Stimulated activated naive B cell treated with anti-CD40 and anti-IgM and Interleukin-4, amounts not matched to agents 10 μg/mL and 1 μg/mL and 100 μg/mL, for 72 hours (primary cell): ENCODE measurements at regions not wholly inside any gene's neighbourhood (a gene's known extent, or its start where the extent isn't known, plus 50 kb on each side); places are given as distances from the start of the nearest gene placed in this dataset.

Source experiments
- ATAC-seq, 2 donors: fragments of 150-1000 bp; cut with Tn5 transposase; replicated peaks; 2 replicates each; pipeline ENCODE4 v1.10.0; 2021; ENCODE audit warnings: moderate library complexity in 1 of 2
- DNase-seq: peaks from one replicate; pipeline ENCODE4 v3.0.0; 2021
- H3K27ac Mint-ChIP-seq: one replicate; pipeline ENCODE4 v1.8.0; 2022; ENCODE audit warnings: mild to moderate bottlenecking, mixed read lengths
- H3K27me3 Mint-ChIP-seq, 2 donors: one replicate each; pipeline ENCODE4 v1.8.0; 2022; ENCODE audit warnings: mixed read lengths in 2 of 2
- H3K36me3 Mint-ChIP-seq, 2 donors: one replicate each; pipeline ENCODE4 v1.8.0; 2022; ENCODE audit warnings: mixed read lengths in 2 of 2, mild to moderate bottlenecking in 1 of 2
- H3K4me1 Mint-ChIP-seq, 2 donors: one replicate each; pipeline ENCODE4 v1.8.0; 2022; ENCODE audit warnings: mixed read lengths in 2 of 2, mild to moderate bottlenecking in 1 of 2
- H3K4me3 Mint-ChIP-seq, 2 donors: one replicate each; pipeline ENCODE4 v1.8.0; 2022; ENCODE audit warnings: mild to moderate bottlenecking in 2 of 2, mixed read lengths in 2 of 2, moderate library complexity in 1 of 2
- H3K9me3 Mint-ChIP-seq, 2 donors: one replicate each; pipeline ENCODE4 v1.8.0; 2022; ENCODE audit warnings: mixed read lengths in 2 of 2, mild to moderate bottlenecking in 1 of 2

DNA sequence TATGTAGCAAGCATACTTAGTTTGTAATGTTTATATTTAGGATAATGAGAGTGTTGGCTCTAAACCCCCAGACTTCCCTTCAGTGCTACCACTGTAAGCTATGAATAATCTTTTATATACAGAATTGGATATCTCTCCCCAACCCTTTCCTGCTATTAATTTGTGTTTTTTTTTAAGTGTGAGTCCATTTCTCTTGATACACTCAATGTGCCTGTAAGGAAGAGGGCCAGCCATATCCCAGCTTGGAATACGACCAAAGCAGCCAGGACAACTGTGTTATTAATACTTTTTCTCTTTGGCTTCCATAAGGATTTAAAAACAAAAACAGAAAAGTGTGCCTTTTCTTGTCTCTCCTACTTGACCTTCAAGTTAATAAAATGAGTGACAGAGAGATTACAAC, 116.7 kb downstream of the SNAPC1 start:
- no peak overlapping the region for H3K27ac Mint-ChIP-seq
- no peak for ATAC-seq
- H3K36me3 Mint-ChIP-seq = no peaks in the 10 kb centered on the region
- DNase-seq = no peak
- no peak overlapping the region for H3K4me3 Mint-ChIP-seq
- H3K9me3 Mint-ChIP-seq = peaks cover 0 to 6% of the 10 kb centered on the region in 2 donors
- H3K4me1 Mint-ChIP-seq = peaks cover 6 to 8% of the 10 kb centered on the region in 2 donors
- peaks cover 19 to 21% of the 10 kb centered on the region in 2 donors for H3K27me3 Mint-ChIP-seq

DNA sequence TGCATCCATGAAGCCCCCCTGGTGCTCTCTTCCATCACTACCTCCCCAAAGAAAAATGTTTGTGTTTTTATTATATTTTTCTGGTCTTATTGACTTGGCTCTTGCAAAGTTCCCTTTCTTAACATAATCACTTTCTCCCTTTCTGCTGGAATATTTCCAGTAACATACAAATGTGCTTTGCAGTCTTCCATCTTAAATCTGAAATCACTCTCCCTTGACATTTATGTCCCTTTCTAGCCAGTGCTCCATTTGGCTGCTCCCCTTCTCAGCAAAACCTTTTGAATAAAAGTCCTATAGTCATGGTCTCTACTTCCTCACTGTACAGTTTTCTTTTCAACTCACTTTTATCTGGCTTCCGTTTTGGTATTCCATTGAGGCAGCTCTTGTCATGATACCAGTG, 118.8 kb downstream of the SNAPC1 start:
- ATAC-seq = no peak
- DNase-seq = no peak
- H3K27ac Mint-ChIP-seq = no peak overlapping the region
- H3K36me3 Mint-ChIP-seq = no peaks in the 10 kb centered on the region
- peaks cover 13 to 17% of the 10 kb centered on the region in 2 donors for H3K27me3 Mint-ChIP-seq
- no peak overlapping the region for H3K4me3 Mint-ChIP-seq
- H3K9me3 Mint-ChIP-seq = peaks cover 0 to 6% of the 10 kb centered on the region in 2 donors
- peaks cover 15 to 27% of the 10 kb centered on the region in 2 donors for H3K4me1 Mint-ChIP-seq

DNA sequence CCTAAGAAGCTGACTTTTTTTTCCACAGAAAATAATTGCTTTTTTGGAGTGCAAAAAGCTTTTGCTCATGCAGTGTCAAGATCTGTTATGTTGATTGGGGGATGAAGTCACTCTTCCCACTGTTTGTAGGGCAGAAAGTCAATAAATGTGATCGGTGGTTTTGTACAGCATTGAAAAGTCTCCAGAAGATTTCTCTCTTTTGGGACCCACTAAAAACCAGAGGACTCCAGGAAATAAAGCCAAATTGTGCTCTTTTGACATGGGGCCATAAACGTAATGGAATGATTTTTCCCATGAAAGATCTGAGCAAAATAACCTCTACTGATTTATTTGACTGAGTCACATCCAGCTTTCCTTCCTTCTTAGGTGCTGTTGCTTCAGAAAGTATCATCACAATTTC, 122.5 kb downstream of the SNAPC1 start:
- no peak for ATAC-seq
- Mint-ChIP-seq H3K4me3 (no peak overlapping the region), H3K4me1 (peaks cover 31 to 63% of the 10 kb centered on the region in 2 donors), H3K27me3 (peaks cover 0 to 4% of the 10 kb centered on the region in 2 donors), H3K9me3 (peaks cover 0 to 6% of the 10 kb centered on the region in 2 donors), H3K36me3 (no peaks in the 10 kb centered on the region), H3K27ac (no peak overlapping the region)
- no peak for DNase-seq

DNA sequence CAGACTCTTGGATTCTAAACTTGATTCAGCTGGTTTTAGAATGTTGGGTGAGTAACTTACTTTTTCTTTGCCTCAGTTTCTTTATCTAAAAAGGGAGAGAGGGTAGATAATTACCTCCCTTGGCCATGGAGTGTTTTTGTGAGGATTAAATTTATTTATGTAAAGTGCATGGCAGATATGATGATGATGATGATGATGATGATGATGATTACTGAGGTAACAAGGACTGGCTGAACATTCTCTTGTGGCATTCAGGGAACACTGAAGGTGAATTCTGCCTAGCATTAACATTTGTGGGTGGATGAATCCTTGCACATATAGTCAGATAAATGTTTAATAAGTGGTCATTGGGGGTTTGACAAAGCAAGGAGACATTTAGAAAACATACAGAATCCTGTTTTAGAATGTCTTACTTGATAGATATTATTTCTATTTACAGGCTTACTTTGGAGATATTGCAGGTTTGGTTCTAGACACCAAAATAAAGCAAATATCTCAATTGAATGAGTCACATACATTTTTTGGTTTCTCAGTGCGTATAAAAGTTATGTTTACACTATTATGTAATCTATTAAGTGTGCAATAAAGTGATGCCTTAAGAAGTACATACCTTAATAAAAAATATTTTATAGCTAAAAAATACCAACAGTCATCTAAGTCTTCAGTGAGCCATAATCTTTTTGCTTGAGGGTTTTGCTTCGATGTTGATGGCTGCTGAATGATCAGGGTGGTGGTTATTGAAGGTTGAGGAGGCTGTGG, 123.2 kb downstream of the SNAPC1 start:
- no peak for ATAC-seq
- H3K27ac Mint-ChIP-seq = no peak overlapping the region
- H3K4me1 Mint-ChIP-seq = peaks cover 36 to 69% of the 10 kb centered on the region in 2 donors

DNA sequence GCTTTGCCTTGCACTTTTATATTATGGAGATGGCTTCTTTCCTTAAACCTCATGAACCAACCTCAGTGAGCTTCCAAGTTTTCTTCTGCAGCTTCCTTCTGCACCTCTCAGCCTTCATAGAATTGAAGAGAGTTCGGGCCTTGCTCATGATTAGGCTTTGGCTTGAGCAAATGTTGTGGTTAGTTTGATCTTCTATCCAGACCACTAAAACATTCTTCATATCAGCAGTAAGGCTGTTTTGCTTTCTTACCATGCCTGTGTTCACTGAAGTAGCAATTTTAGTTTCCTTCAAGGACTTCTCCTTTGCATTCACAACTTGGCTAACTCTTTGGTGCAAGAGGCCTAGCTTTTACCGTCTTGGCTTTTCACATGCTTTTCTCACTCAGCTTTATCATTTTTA, 125.4 kb downstream of the SNAPC1 start:
- DNase-seq = no peak
- Mint-ChIP-seq H3K27me3 (no peaks in the 10 kb centered on the region), H3K9me3 (peaks cover 0 to 6% of the 10 kb centered on the region in 2 donors), H3K4me3 (no peak overlapping the region), H3K27ac (no peak overlapping the region), H3K4me1 (peaks cover 44 to 78% of the 10 kb centered on the region in 2 donors), H3K36me3 (no peaks in the 10 kb centered on the region)
- ATAC-seq = no peak

More for the DNA sequence above, 123.2 kb downstream of the SNAPC1 start:
- Mint-ChIP-seq H3K27me3 (no peaks in the 10 kb centered on the region), H3K36me3 (no peaks in the 10 kb centered on the region), H3K4me3 (no peak overlapping the region), H3K9me3 (peaks cover 0 to 6% of the 10 kb centered on the region in 2 donors)
- DNase-seq = no peak

DNA sequence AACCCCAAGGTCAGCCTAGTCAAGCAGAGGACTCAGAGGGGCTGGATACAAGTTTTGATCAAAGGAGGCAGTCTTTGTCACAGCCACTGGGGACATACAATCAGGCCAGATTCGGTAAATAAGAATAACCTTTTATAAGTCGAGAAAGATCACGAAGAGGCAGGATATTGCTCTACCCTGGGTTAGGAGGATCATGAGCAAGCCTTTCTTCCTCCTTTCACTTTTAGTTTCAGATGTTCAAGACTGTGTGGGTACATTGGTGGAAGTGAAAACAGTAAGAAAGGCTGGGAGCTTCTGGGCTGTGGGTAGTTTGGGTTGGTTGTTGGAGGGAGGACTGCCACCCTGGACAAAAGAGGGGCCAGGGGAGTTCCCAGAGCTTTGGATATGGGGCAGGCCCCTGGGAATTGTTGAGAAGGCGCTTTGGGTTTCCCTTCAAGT, 127.7 kb downstream of the SNAPC1 start:
- H3K4me3 Mint-ChIP-seq = peak overlapping the region; percentile 15 to 71
- no peaks in the 10 kb centered on the region for H3K9me3 Mint-ChIP-seq

DNA sequence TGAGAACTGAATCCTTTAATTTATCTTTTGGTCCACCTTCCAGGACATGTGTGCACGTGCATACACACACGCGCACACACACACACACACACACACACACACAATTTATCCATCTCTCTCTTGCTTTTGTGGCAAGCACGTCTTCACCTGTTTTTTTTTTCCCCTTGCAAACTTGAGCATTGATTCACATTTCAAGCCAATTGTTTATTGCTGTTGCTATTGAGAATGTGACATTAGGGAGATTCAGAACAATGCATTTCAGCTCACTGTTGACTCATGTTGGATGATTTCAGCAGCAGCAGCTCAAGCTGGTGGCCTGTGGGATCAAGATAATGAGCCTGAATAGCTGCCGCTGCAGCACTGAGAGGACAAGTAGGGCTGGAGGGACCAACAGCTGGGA, 128.9 kb downstream of the SNAPC1 start:
- Mint-ChIP-seq H3K4me3 (no peak overlapping the region), H3K27ac (no peak overlapping the region), H3K4me1 (peaks cover 31 to 50% of the 10 kb centered on the region in 2 donors), H3K27me3 (no peaks in the 10 kb centered on the region), H3K36me3 (no peaks in the 10 kb centered on the region), H3K9me3 (no peaks in the 10 kb centered on the region)
- DNase-seq = no peak
- no peak for ATAC-seq

More for the DNA sequence above, 127.7 kb downstream of the SNAPC1 start:
- peak overlapping the region; percentile 88 for H3K27ac Mint-ChIP-seq
- peaks cover 35 to 61% of the 10 kb centered on the region in 2 donors for H3K4me1 Mint-ChIP-seq
- no peaks in the 10 kb centered on the region for H3K27me3 Mint-ChIP-seq
- no peaks in the 10 kb centered on the region for H3K36me3 Mint-ChIP-seq
- ATAC-seq = peak; percentile 98 to 99
- peak; percentile 43 for DNase-seq

DNA sequence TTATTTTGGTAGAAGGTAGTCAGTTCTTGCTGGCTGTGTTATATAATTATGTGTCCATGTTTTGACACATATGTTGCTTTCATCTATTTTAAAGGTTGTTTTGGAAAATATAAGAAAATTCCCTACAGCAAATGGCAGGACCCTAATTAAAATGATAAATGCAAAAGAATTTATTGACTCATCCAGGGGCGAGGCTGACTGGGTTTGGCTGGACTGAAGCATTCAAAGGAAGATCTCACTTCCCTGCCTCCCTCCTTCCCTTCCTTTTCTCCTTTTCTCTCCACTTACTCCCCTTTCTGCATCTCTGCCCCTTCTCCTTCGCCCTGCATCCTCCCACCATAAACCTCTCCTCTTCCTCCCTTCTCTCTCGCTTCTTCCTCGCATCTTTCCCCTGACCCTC, 129.6 kb downstream of the SNAPC1 start:
- no peaks in the 10 kb centered on the region for H3K36me3 Mint-ChIP-seq
- no peak overlapping the region for H3K27ac Mint-ChIP-seq
- no peaks in the 10 kb centered on the region for H3K9me3 Mint-ChIP-seq
- ATAC-seq (no peak), DNase-seq (no peak)
- peaks cover 28 to 44% of the 10 kb centered on the region in 2 donors for H3K4me1 Mint-ChIP-seq
- H3K27me3 Mint-ChIP-seq = no peaks in the 10 kb centered on the region
- no peak overlapping the region for H3K4me3 Mint-ChIP-seq

DNA sequence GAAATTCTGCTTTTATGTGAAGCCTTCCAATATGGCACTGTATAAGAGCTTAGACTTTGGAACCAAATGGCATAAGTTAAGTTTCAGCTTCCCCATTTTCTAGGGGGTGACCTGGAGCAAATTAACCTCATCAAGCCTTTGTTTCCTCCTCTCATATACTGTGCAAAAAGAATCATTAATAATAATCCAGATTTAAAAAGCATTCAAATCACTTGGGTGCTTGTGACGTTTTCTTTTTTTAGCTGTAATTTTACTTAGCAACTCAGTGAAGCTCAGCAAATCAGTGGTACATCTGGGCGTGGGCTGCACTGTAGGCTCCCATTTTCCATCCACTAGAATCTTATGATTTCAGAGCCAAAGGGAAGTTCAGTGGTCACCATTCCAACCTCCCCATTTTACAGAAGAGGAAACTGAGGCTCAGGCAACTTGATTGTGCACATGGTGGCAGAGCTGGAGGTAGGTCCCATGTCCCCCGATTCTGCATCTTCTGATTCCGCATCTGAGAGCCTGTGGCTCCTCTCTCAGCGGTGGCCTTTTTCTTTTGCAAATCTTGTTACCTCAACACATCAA, 131.2 kb downstream of the SNAPC1 start:
- Mint-ChIP-seq H3K4me1 (peaks cover 23 to 28% of the 10 kb centered on the region in 2 donors), H3K36me3 (no peaks in the 10 kb centered on the region), H3K9me3 (no peaks in the 10 kb centered on the region), H3K27ac (no peak overlapping the region), H3K27me3 (peaks cover 0 to 8% of the 10 kb centered on the region in 2 donors), H3K4me3 (no peak overlapping the region)
- ATAC-seq (no peak), DNase-seq (no peak)

DNA sequence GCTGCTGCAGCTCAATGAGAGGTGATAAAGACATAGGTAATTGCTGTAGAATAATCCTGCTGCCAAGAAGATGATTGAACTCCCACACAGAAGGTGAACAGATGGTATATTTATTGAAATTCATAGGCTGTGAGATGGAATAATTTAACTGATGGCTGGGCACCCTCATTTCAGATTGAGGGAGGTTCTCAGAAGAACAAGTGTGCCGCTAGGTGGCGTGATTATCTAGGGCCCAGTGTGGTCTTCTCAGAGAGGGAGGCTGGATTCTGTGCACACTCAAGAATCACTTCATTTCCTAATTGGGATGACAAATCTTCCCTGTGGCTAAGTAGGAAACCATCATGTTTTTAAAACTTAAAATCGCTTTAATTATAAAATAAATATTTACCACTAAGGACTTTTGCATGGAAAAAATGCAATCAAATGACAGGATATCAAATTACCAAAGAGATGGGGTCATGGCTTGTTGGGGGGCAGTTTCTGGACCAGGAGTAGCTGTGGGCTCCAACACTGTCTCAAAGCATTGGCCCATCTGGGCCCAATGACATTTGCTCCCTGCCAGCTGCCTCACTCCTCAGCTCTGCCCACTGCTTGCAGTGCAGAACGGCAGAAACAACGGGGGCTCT, 132.3 kb downstream of the SNAPC1 start:
- Mint-ChIP-seq H3K27ac (no peak overlapping the region), H3K4me3 (no peak overlapping the region), H3K4me1 (peaks cover 16 to 17% of the 10 kb centered on the region in 2 donors), H3K36me3 (no peaks in the 10 kb centered on the region), H3K27me3 (peaks cover 0 to 10% of the 10 kb centered on the region in 2 donors), H3K9me3 (no peaks in the 10 kb centered on the region)
- ATAC-seq (peak; percentile 49 to 53), DNase-seq (peak; percentile 32)

DNA sequence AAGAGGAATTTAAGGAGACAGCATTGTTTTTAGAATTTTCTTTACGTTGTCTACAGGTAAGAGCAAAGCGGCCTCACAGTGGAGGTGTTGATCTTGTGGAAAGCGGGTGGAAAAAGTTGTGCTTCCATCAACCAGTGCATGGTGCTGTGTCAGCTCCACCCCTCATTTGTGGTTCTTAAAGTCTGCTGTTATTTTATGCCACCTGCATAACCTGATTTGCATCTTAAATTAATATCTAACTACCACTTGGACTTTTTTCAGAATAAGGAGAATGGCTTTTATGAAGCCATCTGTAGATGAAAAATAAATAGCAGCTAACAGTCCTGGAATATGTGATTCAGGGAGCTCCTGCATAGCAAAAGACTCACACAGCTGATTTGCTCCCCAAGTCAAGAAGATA, 135.1 kb downstream of the SNAPC1 start:
- ATAC-seq (no peak), DNase-seq (no peak)
- Mint-ChIP-seq H3K9me3 (no peaks in the 10 kb centered on the region), H3K4me3 (no peak overlapping the region), H3K27me3 (peaks cover 0 to 10% of the 10 kb centered on the region in 2 donors), H3K36me3 (no peaks in the 10 kb centered on the region), H3K4me1 (peaks cover 0 to 3% of the 10 kb centered on the region in 2 donors), H3K27ac (no peak overlapping the region)

DNA sequence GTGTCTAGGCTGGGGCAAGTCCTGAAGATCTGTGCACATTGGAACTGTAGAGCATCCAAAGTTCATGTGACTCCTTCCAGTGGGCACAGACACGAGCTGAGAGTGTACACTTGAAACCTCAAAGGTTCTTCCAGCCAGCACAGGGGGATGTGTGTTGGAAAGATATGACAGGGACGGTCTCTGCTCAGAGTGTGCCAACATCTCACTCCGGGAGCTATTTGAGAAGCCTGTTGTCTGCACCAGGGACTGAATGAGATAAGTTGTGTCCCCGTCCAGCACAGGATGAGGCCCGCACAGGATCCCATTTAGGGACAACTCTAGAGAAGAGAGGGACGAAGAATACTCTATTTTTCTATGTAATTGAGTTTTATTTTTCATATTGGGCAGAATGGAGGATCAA, 136.3 kb downstream of the SNAPC1 start:
- H3K27me3 Mint-ChIP-seq = peaks cover 0 to 10% of the 10 kb centered on the region in 2 donors
- DNase-seq (no peak), ATAC-seq (no peak)
- H3K9me3 Mint-ChIP-seq = no peaks in the 10 kb centered on the region
- no peaks in the 10 kb centered on the region for H3K36me3 Mint-ChIP-seq
- H3K4me1 Mint-ChIP-seq = no peaks in the 10 kb centered on the region
- no peak overlapping the region for H3K27ac Mint-ChIP-seq
- no peak overlapping the region for H3K4me3 Mint-ChIP-seq

DNA sequence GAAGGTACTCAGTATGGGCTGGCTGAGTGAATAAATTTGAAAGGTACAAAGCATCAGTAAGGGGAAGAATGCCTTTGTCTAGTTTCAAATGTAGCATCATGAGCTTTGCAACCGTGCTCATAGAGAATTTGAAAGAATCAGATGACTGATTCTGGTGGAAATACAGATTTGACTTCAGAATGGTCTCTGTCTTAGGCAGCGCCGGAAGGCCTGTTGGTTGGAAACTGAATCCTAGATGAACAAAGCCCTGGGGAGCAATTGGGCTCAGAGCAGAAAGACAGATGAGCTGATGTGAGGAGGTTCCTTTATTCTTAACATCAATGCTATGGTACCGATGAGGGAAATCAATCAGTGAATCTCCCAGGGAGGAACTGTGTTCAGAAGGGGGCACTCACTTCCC, 137.3 kb downstream of the SNAPC1 start:
- Mint-ChIP-seq H3K4me1 (no peaks in the 10 kb centered on the region), H3K27me3 (peaks cover 0 to 15% of the 10 kb centered on the region in 2 donors), H3K36me3 (no peaks in the 10 kb centered on the region)

DNA sequence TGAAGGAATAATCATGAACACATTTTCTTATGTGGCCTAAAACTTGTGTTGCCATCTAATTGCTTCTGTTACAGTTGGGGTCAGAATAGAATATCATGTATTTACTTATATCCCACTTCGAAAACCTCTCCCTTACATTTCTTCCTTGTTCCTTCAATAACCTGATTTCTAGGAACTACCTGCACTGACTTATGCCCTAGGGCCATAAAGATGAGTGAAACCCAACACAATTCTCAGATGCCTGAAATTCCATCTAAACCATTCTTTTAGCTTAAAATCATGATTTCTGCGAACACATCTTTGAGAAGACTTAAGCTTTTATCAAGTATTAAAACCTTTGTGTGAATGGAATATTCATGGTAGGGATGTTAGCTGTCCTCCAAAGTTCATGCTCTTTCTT, 142.7 kb downstream of the SNAPC1 start:
- no peak for ATAC-seq
- H3K4me3 Mint-ChIP-seq = no peak overlapping the region

More for the DNA sequence above, 137.3 kb downstream of the SNAPC1 start:
- ATAC-seq (no peak), DNase-seq (no peak)
- no peaks in the 10 kb centered on the region for H3K9me3 Mint-ChIP-seq
- no peak overlapping the region for H3K27ac Mint-ChIP-seq
- no peak overlapping the region for H3K4me3 Mint-ChIP-seq

More for the DNA sequence above, 142.7 kb downstream of the SNAPC1 start:
- no peak for DNase-seq
- H3K4me1 Mint-ChIP-seq = no peaks in the 10 kb centered on the region
- no peaks in the 10 kb centered on the region for H3K9me3 Mint-ChIP-seq
- no peaks in the 10 kb centered on the region for H3K36me3 Mint-ChIP-seq
- H3K27ac Mint-ChIP-seq = no peak overlapping the region
- peaks cover 5 to 14% of the 10 kb centered on the region in 2 donors for H3K27me3 Mint-ChIP-seq
